Choroid plexus epithelial cell (primary cell): ENCODE measurements at regions not wholly inside any gene's neighbourhood (a gene's known extent, or its start where the extent isn't known, plus 50 kb on each side); places are given as distances from the start of the nearest gene placed in this dataset.
A peak's percentile ranks its signal among the peaks of the same experiment; 100 is the strongest.

ENCODE experiments used
- DNase-seq: peaks from one replicate; pipeline ENCODE4 v3.0.0-alpha.2; 2010; ENCODE audit warnings: low read depth
- H3K4me3 ChIP-seq: 2 replicates; pipeline ENCODE4 v1.5.1; 2011; ENCODE audit warnings: low read depth, mild to moderate bottlenecking, control low read depth, low read length, moderate library complexity
- CTCF ChIP-seq: conservative IDR thresholded peaks from 2 replicates; pipeline ENCODE4 v1.5.1; 2011; ENCODE audit warnings: low read depth, mild to moderate bottlenecking, control low read depth, inconsistent platforms, low read length, moderate library complexity

- H3K4me3 ChIP-seq, result no peak overlapping the region
- TF ChIP-seq CTCF, result no peak
- no peak for DNase-seq
Observed at GRCh38 chr2:212816267-212816666, 277.7 kb upstream of the ERBB4 start.

GRCh38 chr2:212815453-212815852 lies 276.9 kb upstream of the ERBB4 start:
- no peak for TF ChIP-seq CTCF
- no peak for DNase-seq

GRCh38 chr2:212814941-212815340 lies 276.3 kb upstream of the ERBB4 start:
- no peak overlapping the region for H3K4me3 ChIP-seq
- no peak for DNase-seq
- TF ChIP-seq CTCF, result no peak

More at GRCh38 chr2:212815453-212815852, 276.9 kb upstream of the ERBB4 start:
- no peak overlapping the region for H3K4me3 ChIP-seq

- H3K4me3 ChIP-seq, result no peak overlapping the region
- no peak for DNase-seq
- no peak for TF ChIP-seq CTCF
Observed at GRCh38 chr2:212811921-212812320, 273.3 kb upstream of the ERBB4 start.

- no peak overlapping the region for H3K4me3 ChIP-seq
- no peak for TF ChIP-seq CTCF
- no peak for DNase-seq
Observed at GRCh38 chr2:212811036-212811805, 272.6 kb upstream of the ERBB4 start.

GRCh38 chr2:212797484-212798205 lies 259.0 kb upstream of the ERBB4 start:
- no peak for TF ChIP-seq CTCF
- no peak overlapping the region for H3K4me3 ChIP-seq
- DNase-seq, result peak; percentile 33
